Liver (tissue), 8 donors: ENCODE measurements at regions not wholly inside any gene's neighbourhood (a gene's known extent, or its start where the extent isn't known, plus 50 kb on each side); places are given as distances from the start of the nearest gene placed in this dataset.

Experiments used
- DNase-seq: peaks from one replicate; pipeline ENCODE4 v3.0.0-alpha.2; 2017; ENCODE audit warnings: low spot score
- H3K27ac ChIP-seq, 2 donors: one replicate each; pipeline ENCODE4 v1.7.0; 2013; ENCODE audit warnings: inconsistent platforms in 2 of 2, low read length in 2 of 2, control low read depth in 1 of 2, low read depth in 1 of 2, mild to moderate bottlenecking in 1 of 2
- H3K27me3 ChIP-seq, 4 donors: one replicate each; pipeline versions ENCODE4 v1.6.1 to v1.7.0; 2013; ENCODE audit warnings: low read length in 3 of 4, inconsistent platforms in 1 of 4, mild to moderate bottlenecking in 1 of 4, moderate library complexity in 1 of 4; ENCODE audit not compliant: control insufficient read depth in 4 of 4, insufficient read depth in 4 of 4
- H3K36me3 ChIP-seq, 4 donors: one replicate each; pipeline versions ENCODE4 v1.6.1 to v1.7.0; 2013; ENCODE audit warnings: low read length in 3 of 4, mild to moderate bottlenecking in 3 of 4, low read depth in 1 of 4, moderate library complexity in 1 of 4; ENCODE audit not compliant: control insufficient read depth in 4 of 4, insufficient read depth in 3 of 4
- H3K4me1 ChIP-seq, 4 donors: one replicate each; pipeline versions ENCODE4 v1.6.1 to v1.7.0; 2013; ENCODE audit warnings: low read length in 3 of 4, mild to moderate bottlenecking in 3 of 4, moderate library complexity in 1 of 4; ENCODE audit not compliant: control insufficient read depth in 4 of 4, insufficient read depth in 4 of 4
- H3K4me3 ChIP-seq, 3 donors: one replicate each; pipeline versions ENCODE4 v1.6.1 to v1.7.0; 2013; ENCODE audit warnings: low read length in 3 of 3, control low read depth in 1 of 3, low read depth in 1 of 3, mild to moderate bottlenecking in 1 of 3
- H3K9ac ChIP-seq, 2 donors: one replicate each; pipeline ENCODE4 v1.7.0; 2013; ENCODE audit warnings: low read length in 2 of 2, mild to moderate bottlenecking in 2 of 2, moderate library complexity in 2 of 2, control low read depth in 1 of 2, low read depth in 1 of 2
- H3K9me3 ChIP-seq, 4 donors: one replicate each; pipeline versions ENCODE4 v1.6.1 to v1.7.0; 2013; ENCODE audit warnings: low read length in 3 of 4; ENCODE audit not compliant: control insufficient read depth in 4 of 4
- EGR1 ChIP-seq, 2 donors: IDR thresholded peaks; 2 replicates each; pipeline ENCODE4 v1.6.1; 2016 to 2018; ENCODE audit warnings: antibody characterized with exemption in 2 of 2, low read depth in 2 of 2
- FOXA1 ChIP-seq: IDR thresholded peaks from 2 replicates; pipeline ENCODE4 v1.6.1; 2016; ENCODE audit warnings: antibody characterized with exemption
- FOXA2 ChIP-seq: IDR thresholded peaks from 2 replicates; pipeline ENCODE4 v1.6.1; 2016; ENCODE audit warnings: antibody characterized with exemption
- GABPA ChIP-seq, 2 donors: IDR thresholded peaks in 1 of 2; conservative IDR thresholded peaks in 1 of 2; 2 replicates each; pipeline ENCODE4 v1.6.1; 2016; ENCODE audit warnings: antibody characterized with exemption in 2 of 2, mild to moderate bottlenecking in 1 of 2, moderate library complexity in 1 of 2
- HNF4G ChIP-seq: IDR thresholded peaks from 2 replicates; pipeline ENCODE4 v1.6.1; 2016; ENCODE audit warnings: antibody characterized with exemption
- JUND ChIP-seq, 2 donors: IDR thresholded peaks; 2 replicates each; pipeline ENCODE4 v1.6.1; 2016; ENCODE audit warnings: antibody characterized with exemption in 2 of 2
- NR2F2 ChIP-seq: IDR thresholded peaks from 2 replicates; pipeline ENCODE4 v1.6.1; 2016; ENCODE audit warnings: antibody characterized with exemption
- RAD21 ChIP-seq, 2 donors: IDR thresholded peaks; 2 replicates each; pipeline ENCODE4 v1.6.1; 2016; ENCODE audit warnings: antibody characterized with exemption in 2 of 2, mild to moderate bottlenecking in 2 of 2
- REST ChIP-seq: IDR thresholded peaks from 2 replicates; pipeline ENCODE4 v1.6.1; 2016; ENCODE audit warnings: antibody characterized with exemption, mild to moderate bottlenecking
- SP1 ChIP-seq: IDR thresholded peaks from 2 replicates; pipeline ENCODE4 v1.6.1; 2018; ENCODE audit warnings: antibody characterized with exemption, mild to moderate bottlenecking
- TAF1 ChIP-seq: conservative IDR thresholded peaks from 2 replicates; pipeline ENCODE4 v1.6.1; 2016; ENCODE audit warnings: antibody characterized with exemption, mild to moderate bottlenecking
- YY1 ChIP-seq: IDR thresholded peaks from 2 replicates; pipeline ENCODE4 v1.6.1; 2016; ENCODE audit warnings: antibody characterized with exemption, mild to moderate bottlenecking
- WGBS: extraction: QIAGEN DNeasy Blood & Tissue Kit; methylation state at CpG from one replicate; pipeline ENCODE4 v1.1.7; 2013; 5-methylcytosine and 5-hydroxymethylcytosine counted together
- TF ChIP-seq, protein P1 (sequence below): IDR thresholded peaks from 2 replicates; pipeline ENCODE4 v1.6.1; 2016; ENCODE audit warnings: antibody characterized with exemption
- TF ChIP-seq, protein P2 (sequence below): IDR thresholded peaks from 2 replicates; pipeline ENCODE4 v1.6.1; 2016; ENCODE audit warnings: antibody characterized with exemption
- TF ChIP-seq, protein P3 (sequence below): IDR thresholded peaks from 2 replicates; pipeline ENCODE4 v1.6.1; 2016; ENCODE audit warnings: antibody characterized with exemption
- TF ChIP-seq, protein P4 (sequence below): fragments of 150-350 bp; IDR thresholded peaks from 2 replicates; pipeline ENCODE4 v1.5.1; 2017; ENCODE audit warnings: improper control_type of control experiment, low read depth, low read length; ENCODE audit not compliant: missing input control
- donor health status: healthy.
- donor health status: healthy.
- donor health status: healthy.
- donor health status: healthy.
- donor health status: healthy.

GRCh38 chr7:132055336-132056120 is 499.1 kb upstream of the PODXL start (continued):
- TF ChIP-seq RAD21 (IDR thresholded peaks at IDR 0.05), result no peak

GRCh38 chr7:132053871-132054270 is 497.4 kb upstream of the PODXL start:
- TF ChIP-seq, protein P1, sequence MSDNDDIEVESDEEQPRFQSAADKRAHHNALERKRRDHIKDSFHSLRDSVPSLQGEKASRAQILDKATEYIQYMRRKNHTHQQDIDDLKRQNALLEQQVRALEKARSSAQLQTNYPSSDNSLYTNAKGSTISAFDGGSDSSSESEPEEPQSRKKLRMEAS, result no peak
- TF ChIP-seq GABPA (IDR thresholded peaks at IDR 0.05 in 1 of 2, conservative IDR thresholded peaks at IDR 0.05 in 1 of 2) (no peak), HNF4G (no peak), FOXA1 (no peak), NR2F2 (no peak), REST (no peak), EGR1 (IDR thresholded peaks at IDR 0.05; ENCODE audit: low read depth in 2 of 2) (no peak)
- TF ChIP-seq, protein P2, sequence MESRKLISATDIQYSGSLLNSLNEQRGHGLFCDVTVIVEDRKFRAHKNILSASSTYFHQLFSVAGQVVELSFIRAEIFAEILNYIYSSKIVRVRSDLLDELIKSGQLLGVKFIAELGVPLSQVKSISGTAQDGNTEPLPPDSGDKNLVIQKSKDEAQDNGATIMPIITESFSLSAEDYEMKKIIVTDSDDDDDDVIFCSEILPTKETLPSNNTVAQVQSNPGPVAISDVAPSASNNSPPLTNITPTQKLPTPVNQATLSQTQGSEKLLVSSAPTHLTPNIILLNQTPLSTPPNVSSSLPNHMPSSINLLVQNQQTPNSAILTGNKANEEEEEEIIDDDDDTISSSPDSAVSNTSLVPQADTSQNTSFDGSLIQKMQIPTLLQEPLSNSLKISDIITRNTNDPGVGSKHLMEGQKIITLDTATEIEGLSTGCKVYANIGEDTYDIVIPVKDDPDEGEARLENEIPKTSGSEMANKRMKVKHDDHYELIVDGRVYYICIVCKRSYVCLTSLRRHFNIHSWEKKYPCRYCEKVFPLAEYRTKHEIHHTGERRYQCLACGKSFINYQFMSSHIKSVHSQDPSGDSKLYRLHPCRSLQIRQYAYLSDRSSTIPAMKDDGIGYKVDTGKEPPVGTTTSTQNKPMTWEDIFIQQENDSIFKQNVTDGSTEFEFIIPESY, result no peak
- TF ChIP-seq, protein P3, sequence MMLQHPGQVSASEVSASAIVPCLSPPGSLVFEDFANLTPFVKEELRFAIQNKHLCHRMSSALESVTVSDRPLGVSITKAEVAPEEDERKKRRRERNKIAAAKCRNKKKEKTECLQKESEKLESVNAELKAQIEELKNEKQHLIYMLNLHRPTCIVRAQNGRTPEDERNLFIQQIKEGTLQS, result no peak
- TF ChIP-seq, protein P4, sequence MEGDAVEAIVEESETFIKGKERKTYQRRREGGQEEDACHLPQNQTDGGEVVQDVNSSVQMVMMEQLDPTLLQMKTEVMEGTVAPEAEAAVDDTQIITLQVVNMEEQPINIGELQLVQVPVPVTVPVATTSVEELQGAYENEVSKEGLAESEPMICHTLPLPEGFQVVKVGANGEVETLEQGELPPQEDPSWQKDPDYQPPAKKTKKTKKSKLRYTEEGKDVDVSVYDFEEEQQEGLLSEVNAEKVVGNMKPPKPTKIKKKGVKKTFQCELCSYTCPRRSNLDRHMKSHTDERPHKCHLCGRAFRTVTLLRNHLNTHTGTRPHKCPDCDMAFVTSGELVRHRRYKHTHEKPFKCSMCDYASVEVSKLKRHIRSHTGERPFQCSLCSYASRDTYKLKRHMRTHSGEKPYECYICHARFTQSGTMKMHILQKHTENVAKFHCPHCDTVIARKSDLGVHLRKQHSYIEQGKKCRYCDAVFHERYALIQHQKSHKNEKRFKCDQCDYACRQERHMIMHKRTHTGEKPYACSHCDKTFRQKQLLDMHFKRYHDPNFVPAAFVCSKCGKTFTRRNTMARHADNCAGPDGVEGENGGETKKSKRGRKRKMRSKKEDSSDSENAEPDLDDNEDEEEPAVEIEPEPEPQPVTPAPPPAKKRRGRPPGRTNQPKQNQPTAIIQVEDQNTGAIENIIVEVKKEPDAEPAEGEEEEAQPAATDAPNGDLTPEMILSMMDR, result no peak
- no peaks in the 10 kb centered on the region for H3K4me1 ChIP-seq
- no peaks in the 10 kb centered on the region for H3K36me3 ChIP-seq
- WGBS, result 61% methylated on average over 2 of the region's 2 CpGs
- no peak for DNase-seq
- H3K9me3 ChIP-seq, result no peaks in the 10 kb centered on the region
- no peak overlapping the region for H3K4me3 ChIP-seq
- peaks cover 0 to 2% (median 0%) of the 10 kb centered on the region in 4 donors for H3K27me3 ChIP-seq
- H3K9ac ChIP-seq, result no peak overlapping the region
- no peak overlapping the region for H3K27ac ChIP-seq

- WGBS, result 68% methylated on average over 3 of the region's 3 CpGs
- no peak overlapping the region for H3K4me3 ChIP-seq
- no peaks in the 10 kb centered on the region for H3K4me1 ChIP-seq
- H3K9me3 ChIP-seq, result no peaks in the 10 kb centered on the region
- H3K27ac ChIP-seq, result no peak overlapping the region
- no peak for DNase-seq
- no peaks in the 10 kb centered on the region for H3K36me3 ChIP-seq
- peaks cover 0 to 2% (median 0%) of the 10 kb centered on the region in 4 donors for H3K27me3 ChIP-seq
- H3K9ac ChIP-seq, result no peak overlapping the region
- TF ChIP-seq RAD21 (IDR thresholded peaks at IDR 0.05), result no peak
- TF ChIP-seq FOXA2, result no peak
- TF ChIP-seq HNF4G, result no peak
- TF ChIP-seq SP1, result no peak
- no peak for TF ChIP-seq YY1
- TF ChIP-seq, protein P2, result no peak
- no peak for TF ChIP-seq NR2F2
- no peak for TF ChIP-seq EGR1 (IDR thresholded peaks at IDR 0.05; ENCODE audit: low read depth in 2 of 2)
- TF ChIP-seq GABPA (IDR thresholded peaks at IDR 0.05 in 1 of 2, conservative IDR thresholded peaks at IDR 0.05 in 1 of 2), result no peak
- no peak for TF ChIP-seq JUND (IDR thresholded peaks at IDR 0.05)
- no peak for TF ChIP-seq TAF1
- TF ChIP-seq, protein P3, result no peak
Observed at GRCh38 chr7:132051311-132051710, 494.9 kb upstream of the PODXL start.
